ENCODE measurements at regions not wholly inside any gene's neighbourhood (a gene's known extent, or its start where the extent isn't known, plus 50 kb on each side); places are given as distances from the start of the nearest gene placed in this dataset.

DNA sequence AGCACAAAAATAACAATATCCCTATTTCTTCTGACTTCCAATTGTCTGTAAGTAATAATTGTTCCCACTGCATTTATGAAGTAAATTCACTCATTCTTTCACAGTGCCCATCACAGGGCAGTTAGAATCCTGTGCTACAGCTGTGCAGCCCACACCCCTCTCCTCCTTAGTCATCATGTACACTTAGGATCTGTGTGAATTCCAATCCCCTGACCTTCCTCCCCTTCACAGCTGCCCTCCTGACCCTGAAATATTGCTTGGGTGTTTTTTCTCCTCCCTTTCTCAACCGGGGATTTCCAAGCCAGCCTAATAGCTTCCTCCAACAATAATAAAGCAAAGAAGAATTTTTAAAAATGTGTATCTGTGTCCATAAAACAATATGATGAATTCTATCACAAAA is 91.5 kb upstream of the BEND6 start:
- peak; percentile 49 to 82 for DNase-seq

DNA sequence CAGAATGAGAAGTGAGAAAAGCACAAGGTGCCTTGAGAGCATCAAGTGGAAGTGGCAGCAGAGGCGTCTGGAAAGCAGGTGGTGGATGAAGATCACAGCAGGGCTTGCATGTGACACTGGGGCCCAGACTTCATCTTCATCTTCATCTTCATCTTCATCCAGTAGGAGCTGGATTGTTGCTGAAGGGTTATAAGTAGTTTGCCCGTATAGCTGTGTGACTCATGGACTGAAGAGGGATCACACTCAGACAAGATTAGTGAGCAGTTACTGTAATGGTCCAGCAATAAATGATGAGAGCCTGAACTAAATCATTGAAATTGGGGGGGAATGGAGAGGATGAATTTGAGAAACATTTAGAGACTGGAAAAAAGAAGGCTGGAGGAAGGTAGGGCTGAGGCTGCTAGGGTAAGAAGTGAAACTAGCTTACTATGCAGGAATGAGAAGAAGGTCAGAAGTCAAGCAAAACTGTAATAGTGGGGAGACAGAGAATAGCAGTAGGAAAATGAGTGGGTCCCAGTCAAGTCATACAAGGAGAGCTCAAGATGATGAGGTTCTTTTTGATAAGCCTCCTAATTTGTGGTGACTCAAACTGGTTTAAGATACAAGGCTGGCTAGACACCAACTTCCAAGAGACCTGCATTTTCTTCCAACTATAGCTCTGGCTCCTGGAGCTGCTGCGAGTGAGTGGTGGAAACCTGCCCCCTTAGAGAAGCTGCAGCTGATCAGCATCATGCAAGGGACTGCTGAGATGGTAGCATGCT is 92.3 kb upstream of the BEND6 start:
- peak in 1 of 2 experiments; percentile 42 for DNase-seq

DNA sequence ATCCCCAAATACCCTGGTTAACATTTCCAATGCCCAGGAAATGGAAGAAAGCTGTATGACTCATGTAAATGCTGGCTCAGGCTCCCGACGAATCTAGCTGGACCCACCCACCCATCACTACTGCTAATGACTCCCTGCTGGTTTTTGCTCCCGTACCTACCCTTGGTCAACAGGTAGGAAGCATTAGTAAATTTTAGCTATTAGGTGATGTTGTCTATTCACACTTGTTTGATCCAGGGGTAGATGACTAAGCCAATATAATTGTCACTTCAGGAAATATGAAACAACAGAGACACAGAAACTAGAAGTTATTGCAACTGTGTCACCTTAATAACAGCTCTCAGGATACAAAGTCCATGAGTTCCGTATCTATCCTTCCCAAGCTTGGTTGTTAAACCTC is 94.4 kb upstream of the BEND6 start:
- DNase-seq, result peak in 1 of 2 experiments; percentile 44

DNA sequence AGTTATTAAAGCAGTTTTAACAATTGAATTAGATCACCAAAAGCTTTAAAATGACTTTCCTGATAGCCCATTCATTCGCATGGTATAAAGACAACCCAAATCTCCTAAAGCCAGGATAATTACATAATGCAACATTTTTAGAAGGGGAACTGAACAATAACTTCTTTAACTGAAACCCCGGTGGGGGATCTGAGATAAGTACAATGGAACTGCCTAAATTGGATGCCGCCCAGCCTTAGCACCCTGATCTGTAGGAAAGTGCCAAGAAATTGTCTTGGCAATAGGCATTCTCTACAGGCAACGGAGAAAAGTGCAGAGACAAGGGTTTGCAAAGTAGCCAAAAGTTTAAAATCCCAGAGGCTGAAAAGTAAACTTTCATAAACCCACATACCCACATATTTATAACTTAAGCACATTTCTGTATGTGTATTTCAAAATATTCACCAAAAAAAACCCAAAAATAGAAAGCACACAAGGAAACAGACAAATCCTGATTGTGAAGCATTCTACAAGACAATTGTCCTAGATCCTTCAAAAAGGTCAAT is 98.8 kb upstream of the BEND6 start:
- no peak for DNase-seq

DNA sequence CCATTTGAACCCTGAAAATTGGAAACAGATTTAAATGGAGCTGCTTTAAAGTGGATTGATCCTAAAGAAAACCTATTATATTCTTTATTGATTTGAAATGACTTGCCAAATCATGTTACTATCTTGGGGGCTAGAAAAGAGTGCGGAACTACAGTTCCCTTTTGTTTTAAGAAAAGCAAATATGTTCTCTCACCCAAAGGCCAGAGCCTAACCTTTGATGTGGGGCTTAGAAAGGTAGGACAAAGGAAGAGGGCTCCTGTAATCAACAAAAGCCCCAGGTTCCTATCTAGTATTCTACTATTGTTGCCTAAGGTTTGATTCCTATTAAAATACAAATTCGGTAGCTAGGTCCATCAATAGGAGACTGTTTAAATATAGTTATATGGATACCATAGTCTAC is 100.8 kb upstream of the BEND6 start:
- no peak for DNase-seq

DNA sequence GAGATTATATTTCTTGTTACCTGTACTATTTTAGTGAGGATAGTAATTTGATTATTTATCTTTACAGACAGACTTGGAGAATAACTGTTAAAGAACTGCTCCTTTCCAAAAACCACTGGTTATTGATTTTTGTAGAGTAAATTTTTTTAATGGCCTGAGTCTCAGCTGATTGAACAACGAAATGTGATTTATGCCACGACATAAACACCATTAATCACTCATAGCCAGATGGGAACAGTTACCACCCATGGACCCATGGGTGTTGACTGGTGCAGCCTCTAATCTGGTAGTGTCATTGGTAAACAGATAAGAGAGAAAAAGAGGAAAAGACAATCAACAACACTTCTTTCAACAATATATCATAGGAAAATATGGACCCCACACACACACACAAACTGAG is 101.4 kb upstream of the BEND6 start:
- no peak for DNase-seq

DNA sequence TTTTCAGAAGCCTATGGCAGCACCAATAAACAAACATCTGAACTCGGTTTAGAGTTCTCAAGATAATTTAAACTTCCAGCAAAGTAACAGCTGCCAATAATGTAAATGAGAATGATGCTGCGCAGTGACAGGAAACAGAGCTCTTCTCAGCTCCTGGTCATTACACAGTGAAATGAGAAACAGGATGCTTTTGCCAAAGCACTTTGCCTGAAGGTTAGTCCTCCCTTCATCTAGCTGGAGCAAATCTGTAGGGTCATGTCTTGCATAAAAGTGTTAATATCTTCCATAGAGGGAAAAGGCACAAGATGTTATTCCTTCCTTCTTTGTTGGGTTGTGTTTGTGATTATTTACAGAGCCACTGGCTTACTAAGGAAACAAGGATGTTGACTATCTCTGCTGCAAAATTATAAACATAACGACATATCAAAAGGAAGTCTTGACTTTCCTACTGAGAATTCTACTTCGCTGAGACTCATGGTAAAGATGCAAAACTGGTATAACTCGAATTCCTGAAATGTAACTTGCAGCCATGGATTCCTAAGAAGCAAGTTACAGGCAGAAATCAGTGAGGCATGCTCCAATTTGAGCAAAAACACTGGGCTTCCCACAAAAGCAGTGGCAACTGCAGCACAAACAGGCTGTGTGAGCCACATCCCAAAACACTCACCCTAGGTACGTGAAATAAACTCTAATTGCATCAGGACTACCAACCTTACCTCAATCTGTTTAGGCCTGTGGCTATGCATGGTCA is 102.5 kb upstream of the BEND6 start:
- DNase-seq, result no peak

DNA sequence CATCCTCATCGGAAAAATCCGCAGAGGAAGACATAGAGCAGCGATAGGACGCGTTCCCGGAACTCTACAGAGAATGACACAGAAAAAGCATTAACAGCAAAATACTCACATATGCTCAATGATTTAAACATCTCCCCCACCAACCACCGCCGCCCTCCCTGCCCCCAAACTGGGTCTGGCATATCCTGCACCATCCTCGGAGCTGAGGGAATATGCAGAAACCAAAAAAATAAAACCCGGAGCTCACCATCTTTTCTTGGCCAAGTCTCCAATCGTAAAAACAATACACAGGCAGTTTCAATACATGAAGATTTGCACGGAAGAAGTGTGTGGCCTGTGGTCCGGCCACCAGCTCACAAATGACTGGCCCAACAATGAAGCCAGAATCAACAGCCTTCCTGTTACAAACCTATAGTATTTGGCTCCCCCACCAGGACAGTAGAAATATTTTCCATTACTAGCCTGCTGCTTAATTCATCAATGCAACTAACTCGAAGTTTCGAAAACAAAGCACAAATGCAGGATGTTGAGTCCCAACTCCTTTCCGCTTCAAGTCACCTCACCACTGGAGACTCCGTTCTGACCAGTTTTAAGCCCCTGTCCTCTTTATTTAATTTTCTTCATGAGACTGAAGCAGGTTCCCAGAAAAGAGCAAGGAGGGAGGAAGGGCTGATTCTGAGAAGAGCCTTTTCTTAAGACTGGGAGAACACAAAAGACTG is 103.2 kb upstream of the BEND6 start:
- peak in 1 of 2 experiments; percentile 63 for DNase-seq

DNA sequence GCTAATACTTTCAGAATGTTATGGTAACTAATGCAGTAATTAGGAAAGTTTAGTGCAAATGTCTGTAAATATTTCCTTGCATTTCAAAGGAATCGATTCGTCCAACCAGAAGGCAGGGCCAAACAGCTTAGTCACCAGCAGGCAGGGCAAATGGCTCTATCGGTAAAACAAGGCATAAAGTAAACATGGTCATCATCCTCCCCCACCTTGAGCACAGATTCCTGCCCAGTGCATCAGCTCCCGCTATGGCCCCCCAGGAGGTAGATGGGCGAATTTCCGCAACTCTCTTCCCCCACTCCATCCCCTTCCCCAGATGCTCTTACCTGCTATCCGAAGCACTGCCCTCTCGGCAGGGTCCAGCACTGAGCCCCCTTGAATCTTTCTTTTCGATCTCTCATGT is 103.8 kb upstream of the BEND6 start:
- DNase-seq, result no peak

DNA sequence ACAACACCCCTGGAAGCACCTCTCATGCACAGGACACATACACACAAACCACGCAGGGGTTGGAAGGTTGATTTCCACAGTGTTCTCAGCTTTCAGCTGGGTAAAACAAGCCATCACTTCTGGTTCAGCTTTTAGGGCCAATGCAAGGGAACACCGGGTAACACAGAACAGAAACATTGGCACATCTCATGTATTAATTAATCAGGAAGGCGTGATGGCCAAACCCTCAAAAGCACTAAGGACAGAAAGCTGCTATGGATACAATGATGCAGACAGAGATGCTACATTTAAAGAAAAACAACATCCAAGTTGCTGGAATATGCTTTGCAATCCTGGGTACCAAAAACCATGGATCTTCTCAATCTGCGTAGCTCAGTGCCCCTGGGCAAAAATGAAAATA is 104.3 kb upstream of the BEND6 start:
- DNase-seq, result no peak

DNA sequence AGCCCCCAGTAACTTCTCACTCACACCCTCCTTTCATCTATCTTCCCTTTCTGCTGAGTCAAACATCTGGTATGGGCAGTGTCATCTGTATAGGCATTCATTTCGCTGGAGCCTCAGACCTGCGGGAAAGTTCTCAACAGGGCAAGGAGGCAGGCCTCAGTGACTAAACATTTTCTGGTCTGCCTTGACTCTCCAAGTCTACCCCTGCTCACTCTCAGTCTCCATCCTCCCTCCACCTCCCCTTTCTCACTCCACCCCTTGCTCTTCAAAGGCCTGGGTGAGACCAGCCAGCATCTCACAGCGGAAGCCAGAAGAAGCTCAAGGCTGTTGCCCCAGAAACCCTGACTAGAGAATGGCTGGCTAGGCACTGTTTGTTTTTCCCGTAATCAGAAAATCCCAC is 105.0 kb upstream of the BEND6 start:
- DNase-seq, result no peak

DNA sequence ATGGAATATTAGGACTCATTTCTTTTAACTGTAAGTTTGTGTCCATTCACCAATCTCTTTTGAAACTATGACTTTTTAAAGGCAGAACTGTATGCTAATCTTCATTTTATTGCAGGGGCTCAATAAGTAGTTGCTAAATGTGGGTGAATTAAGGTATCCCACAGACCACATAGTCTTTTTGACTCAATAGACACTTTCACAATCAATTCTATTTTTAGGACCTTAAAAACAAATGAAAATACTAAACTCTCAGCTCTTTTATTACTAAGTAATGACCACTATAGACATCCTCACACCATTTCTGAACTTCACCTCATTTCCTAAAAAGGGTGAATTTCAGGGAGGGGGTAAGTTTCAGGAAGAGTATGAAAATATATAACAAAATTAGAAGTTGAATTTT is 106.8 kb upstream of the BEND6 start:
- no peak for DNase-seq

DNA sequence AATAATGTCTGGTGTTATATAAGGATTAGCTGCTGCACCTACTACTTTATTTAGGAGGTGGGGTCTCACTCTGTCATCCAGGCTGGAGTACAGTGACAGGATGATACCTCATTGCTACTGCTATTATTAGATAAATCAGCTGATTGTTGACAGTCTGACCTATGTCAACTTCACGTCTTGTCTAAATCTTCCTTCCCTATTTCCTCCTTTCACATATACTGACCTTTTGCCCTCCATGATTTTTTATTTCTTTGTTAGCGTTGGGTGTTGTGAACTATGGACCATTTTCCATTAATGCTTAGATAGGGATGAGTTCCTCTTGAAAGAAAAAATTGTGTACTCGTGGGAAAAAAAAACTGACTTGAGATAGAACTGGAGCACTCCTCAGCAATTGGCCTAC is 109.9 kb upstream of the BEND6 start:
- DNase-seq, result no peak

DNA sequence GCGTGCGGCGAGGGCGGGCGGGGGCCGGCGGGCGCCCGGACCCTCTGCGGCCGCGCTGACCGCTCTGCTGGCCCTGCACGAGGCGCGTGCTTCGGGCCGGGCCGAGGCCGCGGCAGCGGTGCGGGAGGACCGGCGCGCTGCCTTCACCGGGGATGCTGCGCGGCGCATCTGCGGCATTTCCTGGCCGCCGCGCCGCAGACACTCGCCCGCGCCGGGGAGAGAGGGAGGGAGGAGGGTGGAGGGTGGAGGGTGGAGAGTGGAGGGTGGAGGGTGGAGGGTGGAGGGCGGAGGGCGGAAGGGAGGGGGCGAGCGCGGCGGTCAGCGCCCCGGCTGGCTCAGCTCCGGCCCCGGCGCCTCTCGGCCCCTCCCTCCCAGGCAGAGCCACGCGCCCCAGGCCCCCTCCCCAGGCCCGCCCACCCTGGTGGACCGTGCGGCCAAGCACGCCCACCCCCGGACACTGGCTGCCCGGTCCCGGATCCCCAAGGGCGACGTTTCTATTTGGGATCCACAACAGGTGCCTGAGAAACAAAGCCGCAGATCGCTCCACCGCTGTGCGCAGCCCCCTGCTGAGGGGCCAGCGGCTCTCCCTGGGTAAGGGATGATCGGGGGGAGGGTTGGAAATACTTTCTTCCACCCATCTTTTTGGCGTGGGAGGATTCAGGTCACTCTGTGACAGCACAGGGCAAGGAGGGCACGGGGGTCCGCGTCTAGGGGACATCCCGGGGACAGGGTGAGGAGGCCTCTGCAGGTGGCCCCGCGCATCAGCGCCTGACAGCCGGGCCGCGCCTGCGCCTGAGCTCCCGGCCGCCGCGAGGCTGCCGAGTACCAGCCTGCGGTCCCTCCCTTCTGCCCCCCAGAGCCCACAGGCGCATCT is 111.2 kb upstream of the BEND6 start:
- DNase-seq, result peak; percentile 70 to 77

DNA sequence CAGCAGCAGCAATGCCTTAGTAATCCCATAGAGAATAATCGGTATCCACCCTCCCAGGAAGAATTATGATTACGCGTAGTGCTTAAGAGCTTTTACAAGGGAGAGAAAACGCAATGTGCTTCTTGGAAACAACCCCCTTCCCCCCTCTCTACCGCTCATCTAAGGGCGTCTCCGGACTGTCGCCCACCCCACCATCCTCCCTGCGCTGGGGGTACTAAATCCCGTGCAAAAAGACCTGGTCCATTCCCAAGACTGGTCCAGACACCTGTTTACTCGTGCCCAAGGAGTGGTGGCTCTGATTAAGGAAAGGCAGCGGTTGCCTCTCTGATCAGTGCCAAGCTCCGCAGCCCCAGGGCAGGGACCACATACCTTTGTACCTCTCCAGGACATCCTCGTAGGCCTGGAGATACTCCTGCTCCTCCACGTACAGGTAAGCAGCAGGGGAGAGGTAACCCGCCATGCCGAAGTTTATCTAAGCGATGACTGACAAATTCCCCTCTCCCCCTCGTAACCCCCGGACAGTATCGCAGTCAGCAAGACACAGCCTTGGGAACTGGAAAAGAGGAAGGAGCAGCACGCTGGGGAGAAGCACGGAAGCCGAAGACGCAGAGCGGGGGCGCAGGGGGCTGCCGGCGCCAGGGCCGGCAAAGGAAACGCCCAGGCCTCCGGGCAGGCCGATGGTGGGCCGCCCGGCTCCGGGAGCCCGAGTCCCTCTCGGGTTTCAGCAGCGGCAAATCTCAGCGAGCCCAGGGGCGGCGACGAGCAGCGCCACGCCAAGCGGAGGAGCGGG is 112.0 kb upstream of the BEND6 start:
- DNase-seq, result peak in 1 of 2 experiments; percentile 30

DNA sequence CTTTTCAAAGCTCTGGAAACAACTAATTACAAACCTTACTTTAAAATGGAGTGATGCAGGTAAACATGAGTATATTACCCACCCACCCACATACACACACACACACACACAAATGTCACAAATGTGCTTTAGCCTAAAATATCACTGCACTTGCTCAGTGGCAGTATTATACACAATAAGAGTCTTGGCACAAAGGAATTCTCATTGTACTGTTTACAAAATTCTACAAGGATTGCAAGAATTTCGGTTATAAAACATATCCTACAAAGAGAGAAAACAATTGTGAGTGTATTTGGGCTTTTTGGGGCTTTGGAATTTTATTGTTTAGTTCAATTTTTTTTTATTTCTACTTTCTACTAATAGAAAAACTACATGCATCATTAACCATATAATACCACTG is 113.2 kb upstream of the BEND6 start:
- DNase-seq, result no peak

DNA sequence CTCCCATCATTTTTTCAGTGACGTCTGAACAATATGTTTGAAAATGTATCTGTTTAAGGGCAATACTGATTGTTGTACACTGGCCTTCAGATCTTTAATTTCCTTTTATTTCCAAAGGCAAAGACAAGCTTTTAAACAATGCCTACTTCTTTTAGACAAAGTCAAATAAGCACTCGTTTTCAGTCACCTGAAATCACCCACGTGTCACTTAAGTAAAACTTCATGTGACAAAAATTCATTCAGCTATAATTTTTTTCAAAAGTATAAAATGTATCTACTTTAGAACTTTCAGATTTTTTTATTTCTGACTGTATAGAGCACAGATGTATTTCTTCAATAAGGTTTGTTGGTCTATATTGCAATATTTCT is 113.5 kb upstream of the BEND6 start:
- no peak for DNase-seq

DNA sequence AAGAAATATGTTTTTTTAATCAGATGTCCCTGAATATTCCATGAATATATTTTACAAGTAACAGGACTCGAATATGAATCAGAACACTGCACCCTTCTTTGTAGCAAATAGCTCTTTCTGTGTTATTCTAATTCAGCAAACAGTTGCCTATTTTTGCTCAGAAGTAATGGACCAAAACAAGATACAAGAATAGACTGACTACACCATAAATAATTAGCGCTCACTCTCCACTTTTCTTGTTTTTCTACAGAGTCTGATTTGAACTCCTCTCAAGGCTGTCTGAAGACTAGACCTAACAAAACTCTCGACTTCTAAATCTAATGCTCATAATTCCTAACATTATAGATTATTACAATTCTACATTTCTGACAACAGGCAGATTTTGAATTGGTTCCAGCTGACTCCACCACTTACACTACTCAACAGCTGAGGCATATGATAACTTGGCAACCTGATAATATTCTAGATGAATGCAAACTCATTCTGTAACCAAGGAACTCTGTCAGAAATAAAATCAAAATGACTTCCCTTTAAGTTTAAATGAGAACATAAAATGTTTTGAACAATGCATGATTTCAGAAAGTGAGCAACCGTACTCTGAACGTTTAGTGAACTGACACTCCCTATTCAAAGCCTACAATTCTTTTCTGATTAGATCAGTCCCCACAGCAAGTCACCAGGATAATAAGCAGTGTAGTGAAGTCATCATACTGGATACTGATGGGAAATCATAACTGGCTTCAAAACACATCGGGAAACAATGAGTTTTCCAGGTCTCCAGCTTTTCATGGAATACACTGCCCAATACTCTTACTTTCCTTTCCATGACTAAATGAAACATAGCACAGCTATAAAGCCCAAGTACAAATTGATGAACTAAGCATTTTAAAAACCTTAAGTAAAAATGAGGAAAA is 114.2 kb upstream of the BEND6 start:
- peak; percentile 26 to 73 for DNase-seq

DNA sequence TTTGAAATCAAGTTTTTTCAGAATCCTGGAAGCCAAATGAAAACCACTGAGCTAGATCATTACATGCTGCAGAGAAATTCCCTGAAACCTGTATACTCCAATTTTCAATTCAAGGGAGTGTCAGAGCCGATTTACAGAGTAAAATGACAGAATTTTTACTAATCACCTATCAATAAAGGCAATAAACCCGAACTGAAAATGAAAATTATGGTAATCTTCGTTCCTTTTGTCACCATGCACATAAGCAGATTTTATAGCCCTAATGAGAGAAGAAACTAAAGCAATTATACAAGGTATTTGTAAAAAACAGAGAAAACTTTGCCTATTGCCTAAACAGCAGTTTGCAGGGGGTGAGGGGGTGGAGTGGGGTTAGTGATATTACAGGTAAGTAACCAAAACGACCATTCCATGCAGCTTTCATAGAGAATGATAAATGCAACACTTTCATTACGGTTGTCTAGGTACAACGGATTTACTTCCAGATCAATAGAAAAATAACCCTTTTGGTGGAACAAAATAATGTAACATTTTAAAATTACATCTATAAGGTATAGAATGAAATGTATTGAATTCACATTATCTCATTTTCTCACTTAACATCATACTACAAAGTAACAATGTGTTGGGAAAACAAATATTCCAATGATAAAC is 115.2 kb upstream of the BEND6 start:
- DNase-seq, result no peak

DNA sequence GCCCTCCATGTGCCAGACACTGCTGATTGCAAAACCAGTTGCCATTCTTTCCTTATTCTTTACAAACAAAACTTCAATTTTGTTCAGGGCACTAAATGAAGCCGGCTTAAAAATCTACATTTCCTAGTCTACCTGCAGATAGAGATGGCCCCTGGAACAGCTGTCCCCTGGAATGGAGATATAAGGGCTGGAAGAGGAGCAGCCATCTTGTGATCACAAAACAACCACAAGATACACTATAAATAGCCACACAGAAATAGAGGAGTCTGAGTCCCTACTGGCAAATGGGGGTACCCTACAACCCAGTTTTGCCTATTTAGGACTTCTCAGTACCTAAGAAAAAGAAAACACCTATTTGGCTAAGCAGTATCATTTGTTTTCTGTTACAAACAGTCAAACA is 115.9 kb upstream of the BEND6 start:
- no peak for DNase-seq

Data from SW 1271 (cell line).